NB4 (cell line): ENCODE measurements at regions not wholly inside any gene's neighbourhood (a gene's known extent, or its start where the extent isn't known, plus 50 kb on each side); places are given as distances from the start of the nearest gene placed in this dataset.

Source experiments
- MYC ChIP-seq: IDR thresholded peaks from 2 replicates; pipeline ENCODE4 v1.6.1; 2011; ENCODE audit warnings: low read depth, low read length
- TF ChIP-seq, protein P1 (sequence below): IDR thresholded peaks from one replicate; pipeline ENCODE4 v1.5.1; 2012; ENCODE audit warnings: low read depth, low read length

DNA sequence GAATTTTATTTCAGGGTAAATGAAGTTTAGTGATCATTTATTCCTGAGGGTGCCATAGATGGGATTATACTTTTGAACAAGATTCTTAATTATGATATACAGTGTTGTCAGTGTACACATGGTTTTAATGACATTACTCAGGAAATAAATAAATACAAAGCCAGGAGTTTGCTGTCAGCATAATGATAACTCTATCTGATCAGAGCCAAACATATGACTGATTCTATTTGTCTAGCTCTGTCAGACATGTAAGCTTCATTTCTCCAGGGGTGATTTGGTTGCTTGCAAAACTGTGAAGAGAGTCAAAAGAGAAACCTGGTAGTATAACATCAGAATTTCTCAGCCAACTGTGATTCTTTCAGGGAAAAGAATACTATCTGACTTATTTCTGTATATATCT lies 1425.8 kb upstream of the C9orf72 start:
- no peak for TF ChIP-seq MYC
- TF ChIP-seq, protein P1, sequence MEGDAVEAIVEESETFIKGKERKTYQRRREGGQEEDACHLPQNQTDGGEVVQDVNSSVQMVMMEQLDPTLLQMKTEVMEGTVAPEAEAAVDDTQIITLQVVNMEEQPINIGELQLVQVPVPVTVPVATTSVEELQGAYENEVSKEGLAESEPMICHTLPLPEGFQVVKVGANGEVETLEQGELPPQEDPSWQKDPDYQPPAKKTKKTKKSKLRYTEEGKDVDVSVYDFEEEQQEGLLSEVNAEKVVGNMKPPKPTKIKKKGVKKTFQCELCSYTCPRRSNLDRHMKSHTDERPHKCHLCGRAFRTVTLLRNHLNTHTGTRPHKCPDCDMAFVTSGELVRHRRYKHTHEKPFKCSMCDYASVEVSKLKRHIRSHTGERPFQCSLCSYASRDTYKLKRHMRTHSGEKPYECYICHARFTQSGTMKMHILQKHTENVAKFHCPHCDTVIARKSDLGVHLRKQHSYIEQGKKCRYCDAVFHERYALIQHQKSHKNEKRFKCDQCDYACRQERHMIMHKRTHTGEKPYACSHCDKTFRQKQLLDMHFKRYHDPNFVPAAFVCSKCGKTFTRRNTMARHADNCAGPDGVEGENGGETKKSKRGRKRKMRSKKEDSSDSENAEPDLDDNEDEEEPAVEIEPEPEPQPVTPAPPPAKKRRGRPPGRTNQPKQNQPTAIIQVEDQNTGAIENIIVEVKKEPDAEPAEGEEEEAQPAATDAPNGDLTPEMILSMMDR = no peak
